PC-3 (cell line): ENCODE measurements at regions not wholly inside any gene's neighbourhood (a gene's known extent, or its start where the extent isn't known, plus 50 kb on each side); places are given as distances from the start of the nearest gene placed in this dataset.

Experiments used
- ATAC-seq: fragments of 200-7000 bp; cut with Tn5 transposase; 2 replicates; pipeline ENCODE4 v1.9.1; 2020; ENCODE audit warnings: mild to moderate bottlenecking, moderate library complexity
- BruUV-seq: library from RNA; stranded (reverse); fragments of 400-500 nt; replicated peaks from 2 replicates; lab custom pipeline; 2021; lab: Mats Ljungman, UMichigan
- CTCF ChIA-PET: fragments of 300-600 bp; sonication (Branson Sonifier 250); formaldehyde crosslinking; loops from one replicate; lab custom pipeline; 2022; ENCODE audit warnings: antibody characterized with exemption; lab: Charles Lee
- POLR2A ChIA-PET: fragments of 300-600 bp; sonication (Branson Sonifier 250); formaldehyde crosslinking; loops from one replicate; lab custom pipeline; 2022; ENCODE audit warnings: antibody characterized with exemption; ENCODE audit not compliant: unreplicated experiment; lab: Charles Lee
- DNase-seq: peaks from one replicate; pipeline ENCODE4 v3.0.0-alpha.2; 2015
- H2AFZ ChIP-seq: fragments of 300-600 bp; sonication (generic); 2 replicates; pipeline ENCODE4 v1.6.0; 2016; ENCODE audit warnings: antibody characterized with exemption, low read length
- H3F3A ChIP-seq: fragments of 300-600 bp; sonication (generic); one replicate; pipeline ENCODE4 v1.6.0; 2017; ENCODE audit warnings: antibody characterized with exemption, low read length, control low read depth, mild to moderate bottlenecking; ENCODE audit not compliant: unreplicated experiment
- H3K27ac ChIP-seq: fragments of 300-600 bp; sonication (generic); 2 replicates; pipeline ENCODE4 v1.5.1; 2016; ENCODE audit warnings: mild to moderate bottlenecking, low read length
- H3K27me3 ChIP-seq: fragments of 300-600 bp; sonication (generic); 2 replicates; pipeline ENCODE4 v1.6.1; 2016; ENCODE audit warnings: low read length, mixed read lengths
- H3K36me3 ChIP-seq: fragments of 300-600 bp; sonication (generic); 2 replicates; pipeline ENCODE4 v1.6.1; 2016; ENCODE audit warnings: low read depth, mixed run types, low read length, mixed read lengths
- H3K4me1 ChIP-seq: fragments of 300-600 bp; sonication (generic); 2 replicates; pipeline ENCODE4 v1.5.1; 2016; ENCODE audit warnings: low read length; ENCODE audit not compliant: insufficient read depth
- H3K4me2 ChIP-seq: fragments of 300-600 bp; sonication (generic); 2 replicates; pipeline ENCODE4 v1.6.0; 2016; ENCODE audit warnings: low read length
- H3K4me3 ChIP-seq: fragments of 300-600 bp; sonication (generic); 2 replicates; pipeline ENCODE4 v1.5.1; 2016; ENCODE audit warnings: mild to moderate bottlenecking, low read length, mixed read lengths
- H3K79me2 ChIP-seq: fragments of 300-600 bp; sonication (generic); 2 replicates; pipeline ENCODE4 v1.6.1; 2017; ENCODE audit warnings: low read length, mixed read lengths
- H3K9ac ChIP-seq: fragments of 300-600 bp; sonication (generic); 2 replicates; pipeline ENCODE4 v1.6.0; 2016; ENCODE audit warnings: mild to moderate bottlenecking, low read length
- H3K9me2 ChIP-seq: fragments of 300-600 bp; sonication (generic); replicated peaks from 2 replicates; pipeline ENCODE4 v1.6.1; 2016; ENCODE audit warnings: mixed run types, low read length, mixed read lengths
- H3K9me3 ChIP-seq: fragments of 300-600 bp; sonication (generic); 2 replicates; pipeline ENCODE4 v1.6.1; 2016; ENCODE audit warnings: low read length, mixed read lengths
- H4K20me1 ChIP-seq: fragments of 300-600 bp; sonication (generic); 2 replicates; pipeline ENCODE4 v1.6.1; 2016; ENCODE audit warnings: low read length, mixed read lengths
- EZH2 ChIP-seq: fragments of 300-600 bp; sonication (generic); IDR thresholded peaks from one replicate; pipeline ENCODE4 v1.6.1; 2017; ENCODE audit warnings: antibody characterized with exemption, mild to moderate bottlenecking, low read length; ENCODE audit not compliant: unreplicated experiment
- EZH2phosphoT487 ChIP-seq: fragments of 300-600 bp; sonication (generic); IDR thresholded peaks from 2 replicates; pipeline ENCODE4 v1.6.1; 2018; ENCODE audit warnings: mild to moderate bottlenecking, antibody characterized with exemption, low read length, borderline replicate concordance
- intact Hi-C: fragments of 100-400 bp; cut with micrococcal nuclease; formaldehyde crosslinking; loops from 2 replicates; pipeline ENCODE4 v1.9.0; 2023
- TF ChIP-seq, protein P1 (sequence below): fragments of 300-600 bp; sonication (generic); conservative IDR thresholded peaks from 2 replicates; pipeline ENCODE4 v1.5.1; 2017; ENCODE audit warnings: antibody characterized with exemption, low read depth, mild to moderate bottlenecking, low read length

DNA sequence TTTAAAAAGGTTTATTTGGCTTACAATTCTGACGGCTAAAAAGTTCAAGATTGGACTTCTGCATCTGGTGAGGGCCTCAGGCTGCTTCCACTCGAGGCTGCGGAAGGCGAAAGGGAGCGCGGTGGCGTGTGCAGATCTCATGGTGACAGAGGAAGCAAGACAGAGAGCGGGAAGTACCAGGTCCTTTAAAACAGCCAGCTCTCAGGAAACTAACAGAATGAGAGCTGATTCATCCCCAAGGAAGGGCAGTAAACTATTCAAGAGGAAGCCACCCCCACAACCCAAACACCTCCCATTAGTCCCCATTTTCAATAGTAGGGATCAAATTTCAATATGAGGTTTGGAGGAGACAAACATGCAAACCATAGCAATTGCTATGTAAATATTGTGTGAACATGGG, 2144.2 kb upstream of the AGA start:
- no peak overlapping the region for H3K4me3 ChIP-seq
- H3K27me3 ChIP-seq = no peaks in the 10 kb centered on the region
- no TSS peak for BruUV-seq
- no peaks in the 10 kb centered on the region for H3K79me2 ChIP-seq
- H3K9ac ChIP-seq = no peak overlapping the region
- no peaks in the 10 kb centered on the region for H3K9me2 ChIP-seq
- intact Hi-C loops = no loop called here
- no peak overlapping the region for H3K4me2 ChIP-seq
- H3K4me1 ChIP-seq = no peaks in the 10 kb centered on the region
- no peak overlapping the region for H3K27ac ChIP-seq
- DNase-seq (peak; percentile 16), ATAC-seq (peak; percentile 43; the same call in 1 of the 2 replicates)
- TF ChIP-seq EZH2 (no peak), EZH2phosphoT487 (no peak)
- no peaks in the 10 kb centered on the region for H3K36me3 ChIP-seq
- ChIA-PET CTCF (no interaction called here), POLR2A (no interaction called here)
- no peak overlapping the region for H2AFZ ChIP-seq
- H4K20me1 ChIP-seq = no peaks in the 10 kb centered on the region
- no peaks in the 10 kb centered on the region for H3F3A ChIP-seq
- H3K9me3 ChIP-seq = no peaks in the 10 kb centered on the region

DNA sequence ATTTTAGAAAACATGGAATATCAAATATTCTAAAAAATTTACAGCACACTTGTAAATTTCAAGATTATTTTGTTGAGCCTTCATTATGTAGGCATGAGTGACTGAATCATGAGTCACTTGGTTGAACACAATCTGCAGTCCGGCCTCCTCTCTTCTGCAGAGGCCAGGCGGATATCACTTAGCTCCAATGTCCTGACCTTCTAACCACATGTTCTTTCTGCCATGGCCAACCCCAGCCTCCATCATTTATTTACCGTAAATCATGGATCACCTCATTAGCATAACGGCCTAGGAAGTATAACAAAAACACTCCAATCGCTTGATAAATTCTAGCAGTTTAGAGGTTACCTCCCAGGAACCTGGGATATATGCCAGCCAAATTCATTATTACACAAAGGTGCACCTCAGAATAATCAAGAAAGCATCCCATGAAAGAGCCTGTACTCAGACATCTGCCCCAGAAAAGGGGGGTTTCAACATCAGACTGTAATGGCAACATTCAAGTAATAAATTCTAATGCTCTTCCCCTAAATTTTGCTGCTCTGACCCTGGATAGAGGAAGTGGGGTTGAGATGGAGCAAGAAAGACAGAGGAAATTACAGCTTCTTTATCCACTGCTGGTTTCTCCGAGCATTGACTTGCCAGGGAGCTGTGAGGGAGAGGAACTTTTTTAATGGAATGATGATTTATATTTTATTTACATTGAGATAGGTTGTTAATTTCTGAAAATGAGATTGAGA, 2153.6 kb upstream of the AGA start:
- ATAC-seq (peak; percentile 78), DNase-seq (peak; percentile 52)
- TF ChIP-seq, protein P1, sequence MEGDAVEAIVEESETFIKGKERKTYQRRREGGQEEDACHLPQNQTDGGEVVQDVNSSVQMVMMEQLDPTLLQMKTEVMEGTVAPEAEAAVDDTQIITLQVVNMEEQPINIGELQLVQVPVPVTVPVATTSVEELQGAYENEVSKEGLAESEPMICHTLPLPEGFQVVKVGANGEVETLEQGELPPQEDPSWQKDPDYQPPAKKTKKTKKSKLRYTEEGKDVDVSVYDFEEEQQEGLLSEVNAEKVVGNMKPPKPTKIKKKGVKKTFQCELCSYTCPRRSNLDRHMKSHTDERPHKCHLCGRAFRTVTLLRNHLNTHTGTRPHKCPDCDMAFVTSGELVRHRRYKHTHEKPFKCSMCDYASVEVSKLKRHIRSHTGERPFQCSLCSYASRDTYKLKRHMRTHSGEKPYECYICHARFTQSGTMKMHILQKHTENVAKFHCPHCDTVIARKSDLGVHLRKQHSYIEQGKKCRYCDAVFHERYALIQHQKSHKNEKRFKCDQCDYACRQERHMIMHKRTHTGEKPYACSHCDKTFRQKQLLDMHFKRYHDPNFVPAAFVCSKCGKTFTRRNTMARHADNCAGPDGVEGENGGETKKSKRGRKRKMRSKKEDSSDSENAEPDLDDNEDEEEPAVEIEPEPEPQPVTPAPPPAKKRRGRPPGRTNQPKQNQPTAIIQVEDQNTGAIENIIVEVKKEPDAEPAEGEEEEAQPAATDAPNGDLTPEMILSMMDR = no peak
- TF ChIP-seq EZH2phosphoT487 = no peak
- TF ChIP-seq EZH2 = no peak
- Histone ChIP-seq H3K36me3 (no peaks in the 10 kb centered on the region), H3K4me3 (no peak overlapping the region), H2AFZ (no peak overlapping the region), H3K27me3 (no peaks in the 10 kb centered on the region), H3K9me2 (no peaks in the 10 kb centered on the region), H3K79me2 (no peaks in the 10 kb centered on the region), H3K9me3 (no peaks in the 10 kb centered on the region), H3K27ac (no peak overlapping the region), H3K4me2 (no peak overlapping the region), H3K9ac (no peak overlapping the region), H3F3A (no peaks in the 10 kb centered on the region), H3K4me1 (peaks cover 7% of the 10 kb centered on the region), H4K20me1 (no peaks in the 10 kb centered on the region)
- ChIA-PET POLR2A (no interaction called here), CTCF (no interaction called here)
- intact Hi-C loops = no loop called here
- BruUV-seq = no TSS peak

DNA sequence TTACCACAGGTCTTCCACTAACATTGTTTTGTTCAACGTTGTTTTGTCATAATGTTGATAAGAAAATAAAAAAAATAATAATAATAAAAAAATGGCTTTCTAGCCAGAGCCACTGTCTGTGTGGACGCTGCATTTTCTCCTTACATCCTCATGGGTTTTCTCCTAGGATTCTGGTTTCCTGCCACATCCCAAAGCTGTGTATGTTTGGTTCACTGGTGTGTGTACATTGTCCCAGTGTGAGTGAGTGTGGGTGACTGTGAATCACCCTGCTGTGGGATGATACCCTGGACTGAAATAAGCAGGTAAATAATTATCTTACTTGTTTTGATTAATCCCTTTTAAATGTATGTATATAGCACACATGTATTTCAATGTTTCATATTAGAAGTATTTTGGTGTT, 2154.4 kb upstream of the AGA start:
- no peaks in the 10 kb centered on the region for H3F3A ChIP-seq
- no peak overlapping the region for H3K4me3 ChIP-seq
- no peaks in the 10 kb centered on the region for H4K20me1 ChIP-seq
- no peak overlapping the region for H3K4me2 ChIP-seq
- no TSS peak for BruUV-seq
- TF ChIP-seq EZH2 (no peak), EZH2phosphoT487 (no peak)
- TF ChIP-seq, protein P1 = no peak
- no peaks in the 10 kb centered on the region for H3K79me2 ChIP-seq
- H3K9ac ChIP-seq = no peak overlapping the region
- no peaks in the 10 kb centered on the region for H3K9me2 ChIP-seq
- H3K9me3 ChIP-seq = no peaks in the 10 kb centered on the region
- no peak overlapping the region for H2AFZ ChIP-seq
- no peaks in the 10 kb centered on the region for H3K36me3 ChIP-seq
- CTCF ChIA-PET = no interaction called here
- no peak for ATAC-seq
- POLR2A ChIA-PET = no interaction called here
- H3K27ac ChIP-seq = no peak overlapping the region
- intact Hi-C loops = no loop called here
- no peak for DNase-seq
- H3K4me1 ChIP-seq = peaks cover 7% of the 10 kb centered on the region
- H3K27me3 ChIP-seq = no peaks in the 10 kb centered on the region
